22Rv1 (cell line): ENCODE measurements at regions not wholly inside any gene's neighbourhood (a gene's known extent, or its start where the extent isn't known, plus 50 kb on each side); places are given as distances from the start of the nearest gene placed in this dataset.

Experiments used
- H3K27ac ChIP-seq: fragments of 450-650 bp; 2 replicates; pipeline ENCODE4 v1.5.1; 2017
- ZFX ChIP-seq: fragments of 450-650 bp; IDR thresholded peaks from 2 replicates; pipeline ENCODE4 v1.6.1; 2017; ENCODE audit warnings: antibody characterized with exemption, borderline replicate concordance
- TF ChIP-seq, protein P1 (sequence below): fragments of 450-650 bp; IDR thresholded peaks from 2 replicates; pipeline ENCODE4 v1.5.1; 2017; ENCODE audit warnings: mild to moderate bottlenecking

- H3K27ac ChIP-seq: no peak overlapping the region
- TF ChIP-seq, protein P1, sequence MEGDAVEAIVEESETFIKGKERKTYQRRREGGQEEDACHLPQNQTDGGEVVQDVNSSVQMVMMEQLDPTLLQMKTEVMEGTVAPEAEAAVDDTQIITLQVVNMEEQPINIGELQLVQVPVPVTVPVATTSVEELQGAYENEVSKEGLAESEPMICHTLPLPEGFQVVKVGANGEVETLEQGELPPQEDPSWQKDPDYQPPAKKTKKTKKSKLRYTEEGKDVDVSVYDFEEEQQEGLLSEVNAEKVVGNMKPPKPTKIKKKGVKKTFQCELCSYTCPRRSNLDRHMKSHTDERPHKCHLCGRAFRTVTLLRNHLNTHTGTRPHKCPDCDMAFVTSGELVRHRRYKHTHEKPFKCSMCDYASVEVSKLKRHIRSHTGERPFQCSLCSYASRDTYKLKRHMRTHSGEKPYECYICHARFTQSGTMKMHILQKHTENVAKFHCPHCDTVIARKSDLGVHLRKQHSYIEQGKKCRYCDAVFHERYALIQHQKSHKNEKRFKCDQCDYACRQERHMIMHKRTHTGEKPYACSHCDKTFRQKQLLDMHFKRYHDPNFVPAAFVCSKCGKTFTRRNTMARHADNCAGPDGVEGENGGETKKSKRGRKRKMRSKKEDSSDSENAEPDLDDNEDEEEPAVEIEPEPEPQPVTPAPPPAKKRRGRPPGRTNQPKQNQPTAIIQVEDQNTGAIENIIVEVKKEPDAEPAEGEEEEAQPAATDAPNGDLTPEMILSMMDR: no peak
- TF ChIP-seq ZFX: no peak
Measured at GRCh38 chr22:27541836-27542235, 259.7 kb downstream of the MN1 start.

GRCh38 chr22:27542602-27543001 lies 259.0 kb downstream of the MN1 start:
- no peak for TF ChIP-seq ZFX
- TF ChIP-seq, protein P1: no peak
- no peak overlapping the region for H3K27ac ChIP-seq

GRCh38 chr22:27543460-27543859 lies 258.1 kb downstream of the MN1 start:
- H3K27ac ChIP-seq: no peak overlapping the region
- no peak for TF ChIP-seq ZFX
- TF ChIP-seq, protein P1: no peak

DNA sequence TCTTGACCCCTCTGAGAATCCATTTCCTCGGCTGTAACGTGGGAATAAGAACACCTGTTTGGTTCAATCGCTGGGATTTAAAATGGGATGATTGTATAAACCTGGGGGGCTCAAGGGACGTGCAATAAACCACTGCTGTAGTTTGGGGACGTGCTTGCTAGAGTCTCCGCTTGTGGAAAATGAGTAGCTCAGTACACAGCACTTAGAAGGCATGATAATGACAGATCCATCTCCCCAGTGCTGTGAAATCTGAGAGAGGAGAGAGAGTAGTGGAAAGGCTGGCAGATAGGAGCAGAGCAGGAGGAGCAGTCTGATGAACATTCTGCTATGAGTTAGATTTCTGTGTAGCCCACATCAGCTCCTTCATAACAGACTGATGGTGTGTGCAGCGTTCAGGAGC lies 256.5 kb downstream of the MN1 start:
- no peak for TF ChIP-seq ZFX
- TF ChIP-seq, protein P1: no peak
- H3K27ac ChIP-seq: no peak overlapping the region

DNA sequence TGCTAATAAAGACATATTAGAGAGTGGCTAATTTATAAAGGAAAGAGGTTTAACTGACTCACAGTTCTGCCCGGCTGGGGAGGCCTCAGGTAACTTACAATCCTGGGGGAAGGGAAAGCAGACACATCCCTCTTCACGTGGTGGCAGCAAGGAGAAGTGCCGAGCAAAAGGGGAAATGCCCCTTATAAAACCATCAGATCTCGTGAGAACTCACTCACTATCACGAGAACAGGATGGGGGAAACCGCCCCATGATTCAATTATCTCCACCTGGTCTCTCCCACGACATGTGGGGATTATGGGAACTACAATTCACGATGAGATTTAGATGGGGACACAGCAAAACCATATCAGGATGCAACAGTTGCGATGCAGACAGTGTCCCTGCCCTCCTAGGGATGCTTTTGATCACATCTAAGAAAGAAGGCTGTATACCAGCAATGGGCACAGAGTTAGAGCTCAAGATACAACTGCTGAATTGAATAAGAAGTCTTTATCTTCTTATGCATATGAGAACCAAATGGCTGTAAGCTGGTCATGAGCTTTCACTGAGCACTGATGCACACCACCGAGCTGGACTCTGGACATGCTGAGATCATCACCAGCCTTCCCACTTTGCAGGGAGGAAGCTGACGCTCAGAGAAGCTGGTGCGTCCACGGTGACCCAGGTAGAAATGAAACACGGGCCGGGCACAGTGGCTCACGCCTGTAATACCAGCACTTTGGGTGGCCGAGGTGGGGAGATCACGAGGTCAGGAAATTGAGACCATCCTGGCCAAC lies 255.2 kb downstream of the MN1 start:
- TF ChIP-seq, protein P1: no peak
- no peak for TF ChIP-seq ZFX
- H3K27ac ChIP-seq: no peak overlapping the region

GRCh38 chr22:27551402-27551801 lies 250.2 kb downstream of the MN1 start:
- TF ChIP-seq, protein P1: no peak
- no peak for TF ChIP-seq ZFX
- H3K27ac ChIP-seq: no peak overlapping the region

DNA sequence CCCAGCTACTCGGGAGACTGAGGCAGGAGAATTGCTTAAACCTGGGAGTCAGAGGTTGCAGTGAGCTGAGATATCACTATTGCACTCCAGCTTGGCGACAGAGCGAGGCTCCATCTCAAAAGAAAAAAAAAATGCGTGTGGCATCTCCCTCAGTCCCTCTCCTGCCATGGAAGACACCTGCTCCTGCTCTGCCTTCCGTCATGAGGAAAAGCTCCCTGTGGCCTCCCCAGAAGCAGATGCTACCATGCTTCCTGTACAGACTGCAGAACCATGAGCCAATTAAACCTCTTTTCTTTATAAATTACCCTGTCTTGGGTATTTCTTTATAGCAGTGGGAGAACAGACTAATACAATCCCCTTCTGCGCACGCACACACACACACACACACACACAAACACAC lies 249.4 kb downstream of the MN1 start:
- H3K27ac ChIP-seq: no peak overlapping the region
- no peak for TF ChIP-seq ZFX
- TF ChIP-seq, protein P1: no peak
